ENCODE measurements at regions not wholly inside any gene's neighbourhood (a gene's known extent, or its start where the extent isn't known, plus 50 kb on each side); places are given as distances from the start of the nearest gene placed in this dataset.

DNA sequence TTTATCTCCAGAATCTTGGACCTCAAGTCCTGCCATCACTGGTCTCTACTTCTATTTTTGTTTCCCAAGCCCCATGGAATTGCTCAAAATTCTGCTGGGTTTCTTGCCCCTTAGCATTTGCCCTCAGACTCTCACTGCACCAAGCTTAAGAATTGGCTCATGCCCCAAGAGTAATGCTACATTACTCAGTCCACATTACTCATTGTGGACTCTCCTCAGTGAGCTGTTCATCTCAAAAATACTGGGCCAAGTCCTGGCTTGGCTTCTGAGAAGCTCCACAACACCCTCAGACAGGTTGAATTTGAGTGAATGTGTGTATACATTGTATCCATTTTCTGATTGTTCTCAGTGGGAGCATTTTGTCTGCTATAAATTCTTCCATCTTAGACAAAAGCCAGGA, 364.4 kb upstream of the ARHGEF26 start:
- Mint-ChIP-seq H3K36me3 (ENCODE audit: low read depth) (no peaks in the 10 kb centered on the region), H3K27me3 (ENCODE audit: insufficient read depth) (no peaks in the 10 kb centered on the region; the same call in 1 of the 2 replicates), H3K9me3 (no peaks in the 10 kb centered on the region), H3K4me1 (ENCODE audit: low read depth) (no peaks in the 10 kb centered on the region), H3K27ac (no peak overlapping the region), H3K4me3 (no peak overlapping the region)
- DNase-seq = peak; percentile 3
- TF ChIP-seq, protein P1, sequence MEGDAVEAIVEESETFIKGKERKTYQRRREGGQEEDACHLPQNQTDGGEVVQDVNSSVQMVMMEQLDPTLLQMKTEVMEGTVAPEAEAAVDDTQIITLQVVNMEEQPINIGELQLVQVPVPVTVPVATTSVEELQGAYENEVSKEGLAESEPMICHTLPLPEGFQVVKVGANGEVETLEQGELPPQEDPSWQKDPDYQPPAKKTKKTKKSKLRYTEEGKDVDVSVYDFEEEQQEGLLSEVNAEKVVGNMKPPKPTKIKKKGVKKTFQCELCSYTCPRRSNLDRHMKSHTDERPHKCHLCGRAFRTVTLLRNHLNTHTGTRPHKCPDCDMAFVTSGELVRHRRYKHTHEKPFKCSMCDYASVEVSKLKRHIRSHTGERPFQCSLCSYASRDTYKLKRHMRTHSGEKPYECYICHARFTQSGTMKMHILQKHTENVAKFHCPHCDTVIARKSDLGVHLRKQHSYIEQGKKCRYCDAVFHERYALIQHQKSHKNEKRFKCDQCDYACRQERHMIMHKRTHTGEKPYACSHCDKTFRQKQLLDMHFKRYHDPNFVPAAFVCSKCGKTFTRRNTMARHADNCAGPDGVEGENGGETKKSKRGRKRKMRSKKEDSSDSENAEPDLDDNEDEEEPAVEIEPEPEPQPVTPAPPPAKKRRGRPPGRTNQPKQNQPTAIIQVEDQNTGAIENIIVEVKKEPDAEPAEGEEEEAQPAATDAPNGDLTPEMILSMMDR (IDR thresholded peaks at IDR 0.05) = no peak

GRCh38 chr3:153757839-153758238, 363.4 kb upstream of the ARHGEF26 start:
- Mint-ChIP-seq H3K4me3 (no peak overlapping the region), H3K36me3 (ENCODE audit: low read depth) (no peaks in the 10 kb centered on the region), H3K9me3 (no peaks in the 10 kb centered on the region), H3K27ac (no peak overlapping the region), H3K4me1 (ENCODE audit: low read depth) (no peaks in the 10 kb centered on the region), H3K27me3 (ENCODE audit: insufficient read depth) (no peaks in the 10 kb centered on the region; the same call in 1 of the 2 replicates)
- no peak for DNase-seq
- TF ChIP-seq, protein P1 (IDR thresholded peaks at IDR 0.05) = no peak

DNA sequence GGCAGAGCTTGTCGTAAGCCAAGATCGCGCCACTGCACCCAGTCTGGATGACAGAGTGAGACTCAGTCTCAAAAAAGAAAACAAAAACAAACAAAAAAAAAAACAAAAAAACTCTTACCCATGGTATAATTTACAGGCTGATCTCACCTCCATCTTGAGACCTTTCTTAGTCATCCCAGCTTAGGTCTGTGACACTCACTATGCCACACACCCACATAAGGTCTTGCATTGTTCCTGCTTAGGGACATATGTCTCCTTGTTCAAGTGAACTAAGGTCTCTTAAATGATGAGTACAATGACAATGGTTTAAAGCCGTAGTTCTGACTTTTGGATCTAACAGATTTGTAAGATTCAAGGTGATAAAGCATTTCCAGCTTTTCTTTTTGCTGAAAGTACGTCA, 360.2 kb upstream of the ARHGEF26 start:
- Mint-ChIP-seq H3K9me3 (no peaks in the 10 kb centered on the region), H3K27ac (no peak overlapping the region)

GRCh38 chr3:153762411-153763235, 358.6 kb upstream of the ARHGEF26 start:
- no peak overlapping the region for H3K4me3 Mint-ChIP-seq
- no peak for DNase-seq
- H3K9me3 Mint-ChIP-seq = no peaks in the 10 kb centered on the region
- H3K27me3 Mint-ChIP-seq (ENCODE audit: insufficient read depth) = no peaks in the 10 kb centered on the region; the same call in 1 of the 2 replicates
- TF ChIP-seq, protein P1 (IDR thresholded peaks at IDR 0.05) = no peak
- H3K36me3 Mint-ChIP-seq (ENCODE audit: low read depth) = no peaks in the 10 kb centered on the region
- H3K27ac Mint-ChIP-seq = no peak overlapping the region
- H3K4me1 Mint-ChIP-seq (ENCODE audit: low read depth) = no peaks in the 10 kb centered on the region

More for the DNA sequence above, 360.2 kb upstream of the ARHGEF26 start:
- DNase-seq = no peak
- Mint-ChIP-seq H3K36me3 (ENCODE audit: low read depth) (no peaks in the 10 kb centered on the region), H3K27me3 (ENCODE audit: insufficient read depth) (no peaks in the 10 kb centered on the region), H3K4me3 (no peak overlapping the region), H3K4me1 (ENCODE audit: low read depth) (no peaks in the 10 kb centered on the region)
- TF ChIP-seq, protein P1 (IDR thresholded peaks at IDR 0.05) = no peak

DNA sequence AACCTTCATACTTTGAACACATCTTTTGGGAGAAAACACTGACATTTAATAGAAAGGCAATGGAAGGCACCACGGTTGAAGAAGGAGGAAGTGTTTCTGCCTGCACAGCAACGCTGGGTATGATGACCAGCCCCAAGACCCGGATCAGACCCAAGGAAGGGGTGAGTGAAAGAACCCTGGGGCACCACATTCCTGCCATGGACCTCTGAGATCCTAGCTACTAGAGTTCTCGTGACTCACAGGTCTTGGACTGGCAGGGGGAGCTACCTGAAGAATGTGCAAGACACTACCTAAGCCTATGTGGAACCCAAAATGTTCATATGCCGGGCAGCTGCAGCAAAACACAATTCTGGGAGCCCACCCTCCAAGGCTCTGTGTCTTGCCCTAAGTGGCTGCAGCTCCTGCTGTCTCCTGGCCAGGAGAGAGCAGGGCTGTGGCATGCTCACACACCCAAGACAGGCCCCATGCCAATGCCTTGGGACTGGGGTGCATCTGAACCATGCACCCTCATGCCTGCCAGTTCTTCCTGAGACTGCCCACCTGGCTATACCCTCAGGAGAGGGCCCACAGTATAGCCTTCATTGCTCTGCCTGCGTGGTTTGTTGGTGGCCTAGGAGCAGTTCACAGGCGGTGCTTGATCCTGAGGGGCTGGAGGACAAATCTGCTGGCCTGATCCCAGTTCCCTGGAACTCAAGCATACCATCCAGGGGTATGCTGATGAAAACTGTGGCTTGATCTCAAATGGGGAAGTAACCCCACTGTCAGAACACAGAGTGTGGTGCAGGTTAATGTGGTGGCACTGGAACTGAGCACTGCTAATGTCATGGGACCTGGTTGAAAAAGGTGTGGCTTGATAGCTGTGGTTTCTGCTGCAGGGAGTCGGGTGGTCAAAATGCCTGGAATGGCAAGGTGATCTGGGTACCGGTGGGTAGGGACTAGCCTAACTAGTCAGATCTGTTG, 353.3 kb upstream of the ARHGEF26 start:
- H3K27ac Mint-ChIP-seq = no peak overlapping the region
- TF ChIP-seq, protein P1 (IDR thresholded peaks at IDR 0.05) = no peak
- H3K4me3 Mint-ChIP-seq = no peak overlapping the region
- no peak for DNase-seq
- no peaks in the 10 kb centered on the region; the same call in none of the 2 replicates for H3K27me3 Mint-ChIP-seq (ENCODE audit: insufficient read depth)
- peaks cover 5% of the 10 kb centered on the region for H3K9me3 Mint-ChIP-seq
- H3K36me3 Mint-ChIP-seq (ENCODE audit: low read depth) = no peaks in the 10 kb centered on the region
- no peaks in the 10 kb centered on the region for H3K4me1 Mint-ChIP-seq (ENCODE audit: low read depth)
